MM.1S (cell line): ENCODE measurements at regions not wholly inside any gene's neighbourhood (a gene's known extent, or its start where the extent isn't known, plus 50 kb on each side); places are given as distances from the start of the nearest gene placed in this dataset.

Source experiments
- DNase-seq: peaks from one replicate; pipeline ENCODE4 v3.0.0-alpha.2; 2015
- H2AFZ ChIP-seq: fragments of 300-600 bp; sonication (generic); 2 replicates; pipeline ENCODE4 v1.6.0; 2016; ENCODE audit warnings: antibody characterized with exemption, low read length
- H3F3A ChIP-seq: fragments of 300-600 bp; sonication (generic); 2 replicates; pipeline ENCODE4 v1.6.1; 2016; ENCODE audit warnings: mild to moderate bottlenecking, antibody characterized with exemption, low read length, moderate library complexity, mixed read lengths; ENCODE audit not compliant: insufficient read depth
- H3K27ac ChIP-seq: fragments of 300-600 bp; sonication (generic); 2 replicates; pipeline ENCODE4 v1.5.1; 2016; ENCODE audit warnings: mild to moderate bottlenecking, low read length
- H3K27me3 ChIP-seq: fragments of 300-600 bp; sonication (generic); replicated peaks from 2 replicates; pipeline ENCODE4 v1.6.0; 2016; ENCODE audit warnings: low read length; ENCODE audit not compliant: insufficient read depth
- H3K36me3 ChIP-seq: fragments of 300-600 bp; sonication (generic); replicated peaks from 2 replicates; pipeline ENCODE4 v1.6.1; 2016; ENCODE audit warnings: mild to moderate bottlenecking, low read length, mixed read lengths; ENCODE audit not compliant: insufficient read depth
- H3K4me1 ChIP-seq: fragments of 300-600 bp; sonication (generic); 2 replicates; pipeline ENCODE4 v1.6.1; 2016; ENCODE audit warnings: low read length, mixed read lengths
- H3K4me2 ChIP-seq: fragments of 300-600 bp; sonication (generic); 2 replicates; pipeline ENCODE4 v1.6.0; 2016; ENCODE audit warnings: low read depth, low read length
- H3K4me3 ChIP-seq: fragments of 300-600 bp; sonication (generic); 2 replicates; pipeline ENCODE4 v1.5.1; 2016; ENCODE audit warnings: low read length, mixed read lengths
- H3K79me2 ChIP-seq: fragments of 300-600 bp; sonication (generic); 2 replicates; pipeline ENCODE4 v1.6.1; 2016; ENCODE audit warnings: mixed run types, low read length, mixed read lengths
- H3K9ac ChIP-seq: fragments of 300-600 bp; sonication (generic); 2 replicates; pipeline ENCODE4 v1.6.1; 2016; ENCODE audit warnings: low read length, mixed read lengths
- H3K9me2 ChIP-seq: fragments of 300-600 bp; sonication (generic); replicated peaks from 2 replicates; pipeline ENCODE4 v1.6.1; 2016; ENCODE audit warnings: mild to moderate bottlenecking, low read length, mixed read lengths; ENCODE audit not compliant: insufficient read depth
- H3K9me3 ChIP-seq: fragments of 300-600 bp; sonication (generic); replicated peaks from 2 replicates; pipeline ENCODE4 v1.6.1; 2016; ENCODE audit warnings: mild to moderate bottlenecking, low read length, mixed read lengths; ENCODE audit not compliant: insufficient read depth
- H4K20me1 ChIP-seq: fragments of 300-600 bp; sonication (generic); 2 replicates; pipeline ENCODE4 v1.6.1; 2016; ENCODE audit warnings: mild to moderate bottlenecking, low read length, moderate library complexity, mixed read lengths; ENCODE audit not compliant: insufficient read depth
- EZH2 ChIP-seq: fragments of 300-600 bp; sonication (generic); optimal IDR thresholded peaks from 2 replicates; pipeline ENCODE3; 2017; ENCODE audit warnings: low read depth, mild to moderate bottlenecking, antibody characterized with exemption, low read length, mixed read lengths
- EZH2phosphoT487 ChIP-seq: fragments of 300-600 bp; sonication (generic); IDR thresholded peaks from 2 replicates; pipeline ENCODE4 v1.6.1; 2018; ENCODE audit warnings: antibody characterized with exemption, low read length
- TF ChIP-seq, protein P1 (sequence below): fragments of 300-600 bp; sonication (generic); IDR thresholded peaks from 2 replicates; pipeline ENCODE4 v1.5.1; 2016; ENCODE audit warnings: antibody characterized with exemption, low read length, mixed read lengths

DNA sequence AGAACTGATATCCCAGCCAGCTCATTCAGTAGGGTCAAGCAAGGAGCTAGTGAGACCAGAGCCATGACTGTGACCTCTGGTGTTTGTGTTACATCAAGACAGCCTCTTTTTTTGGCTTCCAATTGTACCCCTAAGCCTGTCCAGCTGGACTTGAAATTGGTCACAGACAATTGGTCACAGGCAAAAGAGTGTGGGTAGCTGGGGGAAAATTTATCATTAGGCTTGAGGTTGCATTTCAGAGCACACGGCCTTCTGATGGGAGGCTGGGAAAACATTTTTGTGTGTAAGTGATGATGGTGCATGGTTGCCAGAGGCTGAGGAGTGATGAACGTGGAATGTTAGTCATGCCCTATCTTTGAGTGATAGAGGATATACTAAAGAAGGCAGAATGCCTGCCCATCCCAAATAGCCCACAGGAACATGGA lies 285.1 kb upstream of the SLC14A2 start:
- H3K36me3 ChIP-seq: no peaks in the 10 kb centered on the region
- H4K20me1 ChIP-seq: no peaks in the 10 kb centered on the region
- H2AFZ ChIP-seq: no peak overlapping the region
- H3F3A ChIP-seq: no peaks in the 10 kb centered on the region
- H3K27me3 ChIP-seq: no peaks in the 10 kb centered on the region
- H3K4me1 ChIP-seq: no peaks in the 10 kb centered on the region
- H3K9me2 ChIP-seq: no peaks in the 10 kb centered on the region
- DNase-seq: no peak
- no peak overlapping the region for H3K4me2 ChIP-seq
- no peaks in the 10 kb centered on the region for H3K9me3 ChIP-seq
- H3K9ac ChIP-seq: no peak overlapping the region
- no peak for TF ChIP-seq EZH2phosphoT487
- TF ChIP-seq EZH2: no peak
- TF ChIP-seq, protein P1, sequence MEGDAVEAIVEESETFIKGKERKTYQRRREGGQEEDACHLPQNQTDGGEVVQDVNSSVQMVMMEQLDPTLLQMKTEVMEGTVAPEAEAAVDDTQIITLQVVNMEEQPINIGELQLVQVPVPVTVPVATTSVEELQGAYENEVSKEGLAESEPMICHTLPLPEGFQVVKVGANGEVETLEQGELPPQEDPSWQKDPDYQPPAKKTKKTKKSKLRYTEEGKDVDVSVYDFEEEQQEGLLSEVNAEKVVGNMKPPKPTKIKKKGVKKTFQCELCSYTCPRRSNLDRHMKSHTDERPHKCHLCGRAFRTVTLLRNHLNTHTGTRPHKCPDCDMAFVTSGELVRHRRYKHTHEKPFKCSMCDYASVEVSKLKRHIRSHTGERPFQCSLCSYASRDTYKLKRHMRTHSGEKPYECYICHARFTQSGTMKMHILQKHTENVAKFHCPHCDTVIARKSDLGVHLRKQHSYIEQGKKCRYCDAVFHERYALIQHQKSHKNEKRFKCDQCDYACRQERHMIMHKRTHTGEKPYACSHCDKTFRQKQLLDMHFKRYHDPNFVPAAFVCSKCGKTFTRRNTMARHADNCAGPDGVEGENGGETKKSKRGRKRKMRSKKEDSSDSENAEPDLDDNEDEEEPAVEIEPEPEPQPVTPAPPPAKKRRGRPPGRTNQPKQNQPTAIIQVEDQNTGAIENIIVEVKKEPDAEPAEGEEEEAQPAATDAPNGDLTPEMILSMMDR: no peak
- H3K79me2 ChIP-seq: no peaks in the 10 kb centered on the region
- no peak overlapping the region for H3K27ac ChIP-seq
- no peak overlapping the region for H3K4me3 ChIP-seq

DNA sequence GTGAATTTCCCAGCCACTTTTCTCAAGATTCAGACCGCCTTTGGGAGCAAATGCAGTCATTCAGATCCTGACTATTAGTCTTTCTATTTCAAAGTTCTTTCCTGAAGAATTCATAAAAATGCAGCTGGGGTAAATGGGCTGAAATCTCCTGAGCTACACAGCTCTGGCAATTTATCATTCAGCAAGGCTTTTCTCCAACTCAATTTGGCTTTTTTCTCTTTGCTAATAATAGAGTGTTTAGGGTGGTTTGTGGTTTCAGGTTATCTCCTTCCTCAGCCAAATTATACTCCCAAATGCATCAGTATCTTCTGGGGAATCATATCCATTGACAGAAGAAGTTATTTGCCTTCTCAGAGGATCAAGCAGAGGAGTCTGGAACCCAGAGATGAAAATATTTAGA lies 282.4 kb upstream of the SLC14A2 start:
- Histone ChIP-seq H3K79me2 (no peaks in the 10 kb centered on the region), H3K4me1 (no peaks in the 10 kb centered on the region)
- DNase-seq: no peak

DNA sequence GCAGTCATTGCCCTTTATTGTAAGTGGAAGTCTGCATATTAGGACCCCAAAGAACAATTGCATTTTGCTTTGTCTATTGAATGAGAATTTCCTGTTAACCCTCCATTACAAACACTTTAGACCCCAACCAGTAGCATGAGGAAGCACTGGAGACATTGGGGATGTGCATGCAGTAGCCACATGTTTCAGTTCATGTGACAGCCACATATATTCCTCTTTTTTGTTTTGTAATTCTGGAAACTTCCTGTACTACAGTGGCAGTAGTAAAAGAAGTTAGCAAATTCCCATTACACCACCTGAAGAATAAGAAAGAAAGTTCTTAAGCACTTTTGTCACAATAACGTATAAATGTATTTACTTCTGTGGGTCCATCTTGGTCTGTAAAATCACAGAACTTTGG lies 281.1 kb upstream of the SLC14A2 start:
- no peaks in the 10 kb centered on the region for H3K4me1 ChIP-seq
- no peak overlapping the region for H3K4me2 ChIP-seq
- no peak overlapping the region for H3K4me3 ChIP-seq
- H3K27ac ChIP-seq: no peak overlapping the region
- H3K9me3 ChIP-seq: no peaks in the 10 kb centered on the region
- DNase-seq: no peak
- H3F3A ChIP-seq: no peaks in the 10 kb centered on the region
- H3K9ac ChIP-seq: no peak overlapping the region
- no peak for TF ChIP-seq EZH2phosphoT487
- TF ChIP-seq, protein P1: no peak
- TF ChIP-seq EZH2: no peak
- H2AFZ ChIP-seq: no peak overlapping the region
- H4K20me1 ChIP-seq: no peaks in the 10 kb centered on the region
- H3K9me2 ChIP-seq: no peaks in the 10 kb centered on the region
- no peaks in the 10 kb centered on the region for H3K27me3 ChIP-seq
- no peaks in the 10 kb centered on the region for H3K36me3 ChIP-seq
- no peaks in the 10 kb centered on the region for H3K79me2 ChIP-seq

More for the DNA sequence above, 282.4 kb upstream of the SLC14A2 start:
- Histone ChIP-seq H2AFZ (no peak overlapping the region), H3F3A (no peaks in the 10 kb centered on the region), H3K27ac (no peak overlapping the region), H3K4me3 (no peak overlapping the region), H3K27me3 (no peaks in the 10 kb centered on the region), H3K9ac (no peak overlapping the region), H3K9me2 (no peaks in the 10 kb centered on the region), H3K36me3 (no peaks in the 10 kb centered on the region), H4K20me1 (no peaks in the 10 kb centered on the region), H3K4me2 (no peak overlapping the region), H3K9me3 (no peaks in the 10 kb centered on the region)
- TF ChIP-seq EZH2 (no peak), EZH2phosphoT487 (no peak)
- TF ChIP-seq, protein P1: no peak
